Spleen (tissue), 7 donors: ENCODE measurements at regions not wholly inside any gene's neighbourhood (a gene's known extent, or its start where the extent isn't known, plus 50 kb on each side); places are given as distances from the start of the nearest gene placed in this dataset.

ENCODE experiments used
- POLR2A ChIP-seq, 3 donors: fragments of 450-650 bp; IDR thresholded peaks; one replicate each; pipeline ENCODE4 v1.5.1; 2017; ENCODE audit warnings: antibody characterized with exemption in 3 of 3, mild to moderate bottlenecking in 1 of 3
- POLR2AphosphoS5 ChIP-seq, 3 donors: sonication (generic); formaldehyde crosslinking; IDR thresholded peaks; one replicate each; pipeline ENCODE4 v1.5.1; 2017; ENCODE audit warnings: antibody characterized with exemption in 3 of 3
- TF ChIP-seq, protein P1 (sequence below), 11 experiments: fragments of 200-600 bp in 7 of 11; fragments of 450-650 bp in 4 of 11; sonication (generic) in 4 of 11; IDR thresholded peaks in 8 of 11; conservative IDR thresholded peaks in 3 of 11; 1 replicate in 7 of 11; 2 replicates in 4 of 11; pipeline versions ENCODE4 v1.4.0 to v1.8.0; 2016 to 2021; ENCODE audit warnings: antibody characterized with exemption in 11 of 11, inconsistent platforms in 4 of 11, mild to moderate bottlenecking in 1 of 11
- donor health status: DM: no; HTN: no; CAD: no; lungs with moderate emphysema.
- donor health status: DM: no; HTN: no; CAD: no.
- donor health status: DM: no; HTN: no; CAD: no.

DNA sequence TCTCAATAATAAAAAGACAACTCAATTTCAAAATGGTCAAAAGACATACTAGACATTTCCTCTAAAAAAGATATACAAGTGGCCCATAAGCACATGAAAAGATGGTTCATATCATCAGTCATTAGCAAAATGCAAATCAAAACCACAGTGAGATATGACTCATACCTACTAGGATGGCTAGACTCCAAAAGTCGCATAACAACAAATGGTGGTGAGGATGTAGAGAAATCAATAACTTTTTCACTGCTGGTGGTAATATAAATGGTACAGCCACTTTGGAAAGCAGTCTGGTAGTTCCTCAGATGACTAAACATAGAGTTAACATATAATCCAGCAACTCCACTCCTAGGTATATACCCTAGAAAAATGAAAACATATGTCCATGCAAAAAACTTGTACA, 242.3 kb upstream of the NOL4 start:
- no peak for TF ChIP-seq POLR2A (IDR thresholded peaks at IDR 0.05)
- TF ChIP-seq, protein P1, sequence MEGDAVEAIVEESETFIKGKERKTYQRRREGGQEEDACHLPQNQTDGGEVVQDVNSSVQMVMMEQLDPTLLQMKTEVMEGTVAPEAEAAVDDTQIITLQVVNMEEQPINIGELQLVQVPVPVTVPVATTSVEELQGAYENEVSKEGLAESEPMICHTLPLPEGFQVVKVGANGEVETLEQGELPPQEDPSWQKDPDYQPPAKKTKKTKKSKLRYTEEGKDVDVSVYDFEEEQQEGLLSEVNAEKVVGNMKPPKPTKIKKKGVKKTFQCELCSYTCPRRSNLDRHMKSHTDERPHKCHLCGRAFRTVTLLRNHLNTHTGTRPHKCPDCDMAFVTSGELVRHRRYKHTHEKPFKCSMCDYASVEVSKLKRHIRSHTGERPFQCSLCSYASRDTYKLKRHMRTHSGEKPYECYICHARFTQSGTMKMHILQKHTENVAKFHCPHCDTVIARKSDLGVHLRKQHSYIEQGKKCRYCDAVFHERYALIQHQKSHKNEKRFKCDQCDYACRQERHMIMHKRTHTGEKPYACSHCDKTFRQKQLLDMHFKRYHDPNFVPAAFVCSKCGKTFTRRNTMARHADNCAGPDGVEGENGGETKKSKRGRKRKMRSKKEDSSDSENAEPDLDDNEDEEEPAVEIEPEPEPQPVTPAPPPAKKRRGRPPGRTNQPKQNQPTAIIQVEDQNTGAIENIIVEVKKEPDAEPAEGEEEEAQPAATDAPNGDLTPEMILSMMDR (IDR thresholded peaks at IDR 0.05 in 8 of 11, conservative IDR thresholded peaks at IDR 0.05 in 3 of 11): no peak
- TF ChIP-seq POLR2AphosphoS5 (IDR thresholded peaks at IDR 0.05): no peak
